HCT116 (cell line): ENCODE measurements at regions not wholly inside any gene's neighbourhood (a gene's known extent, or its start where the extent isn't known, plus 50 kb on each side); places are given as distances from the start of the nearest gene placed in this dataset.
A peak's percentile ranks its signal among the peaks of the same experiment; 100 is the strongest.

Experiments used
- ATAC-seq: fragments of 200-7000 bp; cut with Tn5 transposase; 2 replicates; pipeline ENCODE4 v1.9.1; 2020; ENCODE audit warnings: mild to moderate bottlenecking, moderate library complexity
- BruUV-seq: library from RNA; stranded (reverse); fragments of 400-500 nt; replicated peaks from 2 replicates; lab custom pipeline; 2021; lab: Mats Ljungman, UMichigan
- CTCF ChIA-PET: fragments of 300-600 bp; sonication (Branson Sonifier 250); formaldehyde crosslinking; loops from one replicate; lab custom pipeline; 2021; ENCODE audit warnings: antibody characterized with exemption; lab: Charles Lee
- POLR2A ChIA-PET: fragments of 300-600, 350-600 bp; sonication (Branson Sonifier 250); formaldehyde crosslinking; loops from one replicate; lab custom pipeline; 2021; ENCODE audit warnings: antibody characterized with exemption; lab: Charles Lee
- RAD21 ChIA-PET, 2 experiments: fragments of 300-600 bp; sonication (Branson Sonifier 250); formaldehyde crosslinking; loops; one replicate each; lab custom pipeline; 2023; ENCODE audit warnings: low total read pairs in 2 of 2; ENCODE audit not compliant: uncharacterized antibody in 2 of 2, unreplicated experiment in 2 of 2, low non-redundant PET in 1 of 2; lab: Charles Lee
- DNase-seq: peaks from one replicate; pipeline ENCODE4 v3.0.0-alpha.2; 2010; ENCODE audit warnings: low read depth, low spot score
- H2AFZ ChIP-seq: fragments of 200-600 bp; shearing (Covaris generic), sonication (generic); 2 replicates; pipeline ENCODE4 v1.6.1; 2017; ENCODE audit warnings: low read depth, mixed run types, mixed read lengths, antibody characterized with exemption, low read length; ENCODE audit not compliant: poor library complexity, severe bottlenecking
- H3K27ac ChIP-seq: 2 replicates; pipeline ENCODE4 v1.5.1; 2012; ENCODE audit warnings: low read depth, low read length
- H3K27me3 ChIP-seq: fragments of 200-600 bp; sonication (generic); 2 replicates; pipeline ENCODE4 v1.6.1; 2016; ENCODE audit warnings: mixed run types, low read length, mixed read lengths; ENCODE audit not compliant: insufficient read depth
- H3K36me3 ChIP-seq, 2 experiments: fragments of 200-500 bp in 1 of 2; fragments of 200-600 bp in 1 of 2; sonication (Bioruptor generic) in 1 of 2; sonication (generic) in 1 of 2; 2 replicates each; pipeline versions ENCODE4 v1.5.1 to v1.6.1; 2014 to 2016; ENCODE audit warnings: low read length in 2 of 2, inconsistent platforms in 1 of 2, mixed read lengths in 1 of 2, mixed run types in 1 of 2; ENCODE audit not compliant: insufficient read depth in 2 of 2, control insufficient read depth in 1 of 2
- H3K4me1 ChIP-seq, 2 experiments: fragments of 200-600 bp in 1 of 2; sonication (generic) in 1 of 2; 2 replicates each; pipeline versions ENCODE4 v1.5.1 to v1.6.1; 2012 to 2017; ENCODE audit warnings: low read length in 2 of 2, inconsistent platforms in 1 of 2, mild to moderate bottlenecking in 1 of 2, mixed read lengths in 1 of 2, mixed run types in 1 of 2, moderate library complexity in 1 of 2; ENCODE audit not compliant: insufficient read depth in 2 of 2, control insufficient read depth in 1 of 2
- H3K4me2 ChIP-seq: fragments of 200-600 bp; sonication (generic); 2 replicates; pipeline ENCODE4 v1.6.1; 2017; ENCODE audit warnings: mixed run types, low read length, mixed read lengths
- H3K4me3 ChIP-seq, 2 experiments: fragments of 200-600 bp in 1 of 2; sonication (generic) in 1 of 2; replicated peaks in 1 of 2; 2 replicates each; pipeline ENCODE4 v1.5.1; 2011 to 2016; ENCODE audit warnings: low read length in 2 of 2, control low read depth in 1 of 2, low read depth in 1 of 2, mild to moderate bottlenecking in 1 of 2, mixed read lengths in 1 of 2, mixed run types in 1 of 2
- H3K79me2 ChIP-seq: fragments of 200-600 bp; sonication (generic); 2 replicates; pipeline ENCODE4 v1.6.1; 2017; ENCODE audit warnings: mild to moderate bottlenecking, mixed run types, low read length, moderate library complexity, mixed read lengths; ENCODE audit not compliant: insufficient read depth
- H3K9ac ChIP-seq: fragments of 200-600 bp; sonication (generic); 2 replicates; pipeline ENCODE4 v1.6.1; 2016; ENCODE audit warnings: low read length, mixed read lengths
- H3K9me2 ChIP-seq: fragments of 200-600 bp; sonication (generic), shearing (Covaris generic); 2 replicates; pipeline ENCODE4 v1.6.1; 2017; ENCODE audit warnings: mixed run types, mild to moderate bottlenecking, moderate library complexity; ENCODE audit not compliant: insufficient read depth
- H3K9me3 ChIP-seq, 2 experiments: fragments of 200-500 bp in 1 of 2; fragments of 200-600 bp in 1 of 2; sonication (Bioruptor generic) in 1 of 2; sonication (generic) in 1 of 2; 2 replicates each; pipeline ENCODE4 v1.6.1; 2014 to 2017; ENCODE audit warnings: low read length in 2 of 2, mixed read lengths in 2 of 2, inconsistent platforms in 1 of 2, low read depth in 1 of 2, mild to moderate bottlenecking in 1 of 2, mixed run types in 1 of 2, moderate library complexity in 1 of 2; ENCODE audit not compliant: control insufficient read depth in 1 of 2, insufficient read depth in 1 of 2
- H4K20me1 ChIP-seq: fragments of 200-600 bp; sonication (generic), shearing (Covaris generic); 2 replicates; pipeline ENCODE4 v1.6.1; 2017; ENCODE audit warnings: mixed run types, mild to moderate bottlenecking, moderate library complexity; ENCODE audit not compliant: insufficient read depth
- EGR1 ChIP-seq: IDR thresholded peaks from 2 replicates; pipeline ENCODE4 v1.6.1; 2012; ENCODE audit warnings: low read depth
- ELF1 ChIP-seq: IDR thresholded peaks from 2 replicates; pipeline ENCODE4 v1.6.1; 2012; ENCODE audit warnings: low read depth, borderline replicate concordance
- EZH2 ChIP-seq: fragments of 200-600 bp; sonication (generic); IDR thresholded peaks from 2 replicates; pipeline ENCODE4 v1.6.1; 2017; ENCODE audit warnings: antibody characterized with exemption, mixed run types
- JUND ChIP-seq: IDR thresholded peaks from 2 replicates; pipeline ENCODE4 v1.6.1; 2012
- POLR2A ChIP-seq: IDR thresholded peaks from 2 replicates; pipeline ENCODE4 v1.7.0; 2011; ENCODE audit warnings: borderline replicate concordance; ENCODE audit not compliant: insufficient read depth, insufficient read length; ENCODE audit errors: extremely low read depth
- POLR2AphosphoS5 ChIP-seq: IDR thresholded peaks from 2 replicates; pipeline ENCODE4 v1.6.1; 2011; ENCODE audit warnings: mild to moderate bottlenecking, low read depth, low read length, moderate library complexity
- RAD21 ChIP-seq: IDR thresholded peaks from 2 replicates; pipeline ENCODE4 v1.6.1; 2012; ENCODE audit warnings: low read depth, mild to moderate bottlenecking
- SRF ChIP-seq: IDR thresholded peaks from 2 replicates; pipeline ENCODE4 v1.6.1; 2012; ENCODE audit warnings: low read depth
- YY1 ChIP-seq: IDR thresholded peaks from 2 replicates; pipeline ENCODE4 v1.6.1; 2011; ENCODE audit warnings: low read length, low read depth, moderate library complexity, mild to moderate bottlenecking; ENCODE audit not compliant: insufficient replicate concordance; ENCODE audit errors: extremely low read depth
- ZFX ChIP-seq: fragments of 450-650 bp; IDR thresholded peaks from 2 replicates; pipeline ENCODE4 v1.6.1; 2017
- intact Hi-C: fragments of 100-400 bp; cut with micrococcal nuclease; formaldehyde crosslinking; loops from 2 replicates; pipeline ENCODE4 v1.10.0; 2022
- TF ChIP-seq, protein P1 (sequence below), 3 experiments: fragments of 200-600 bp in 1 of 3; sonication (generic) in 1 of 3; IDR thresholded peaks in 2 of 3; conservative IDR thresholded peaks in 1 of 3; 2 replicates each; pipeline ENCODE4 v1.5.1; 2012 to 2017; ENCODE audit warnings: low read depth in 2 of 3, low read length in 2 of 3, antibody characterized with exemption in 1 of 3, borderline replicate concordance in 1 of 3, control low read depth in 1 of 3, mild to moderate bottlenecking in 1 of 3, mixed read lengths in 1 of 3, mixed run types in 1 of 3, moderate library complexity in 1 of 3; ENCODE audit not compliant: insufficient read depth in 1 of 3
- TF ChIP-seq, protein P2 (sequence below): IDR thresholded peaks from 2 replicates; pipeline ENCODE4 v1.6.1; 2012

DNA sequence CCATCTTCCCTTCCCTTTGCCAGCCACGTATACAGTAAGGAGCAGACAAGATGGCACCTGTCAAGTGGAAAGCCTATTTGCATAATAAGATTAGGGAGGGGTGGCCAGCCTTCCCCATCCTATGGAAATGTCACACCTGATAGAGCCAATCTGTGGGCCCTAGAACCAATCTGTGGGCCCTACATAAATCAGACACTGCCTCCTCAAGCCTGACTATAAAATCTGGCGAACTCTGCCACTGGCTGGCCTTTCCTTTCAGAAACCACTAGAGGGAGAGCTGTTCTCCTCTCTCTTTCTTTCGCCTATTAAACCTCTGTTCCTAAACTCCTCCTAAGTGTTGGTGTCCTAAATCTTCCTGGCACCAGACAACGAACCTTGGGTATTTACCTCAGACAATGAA is 231.5 kb upstream of the KLHL1 start:
- TF ChIP-seq ELF1 = no peak
- TF ChIP-seq SRF = no peak
- TF ChIP-seq RAD21 = 0 out of 2 replicates have a peak, but pooled peaks have one; percentile 27
- TF ChIP-seq EGR1 = no peak
- no peak for TF ChIP-seq ZFX
- no peak for TF ChIP-seq JUND
- TF ChIP-seq, protein P1, sequence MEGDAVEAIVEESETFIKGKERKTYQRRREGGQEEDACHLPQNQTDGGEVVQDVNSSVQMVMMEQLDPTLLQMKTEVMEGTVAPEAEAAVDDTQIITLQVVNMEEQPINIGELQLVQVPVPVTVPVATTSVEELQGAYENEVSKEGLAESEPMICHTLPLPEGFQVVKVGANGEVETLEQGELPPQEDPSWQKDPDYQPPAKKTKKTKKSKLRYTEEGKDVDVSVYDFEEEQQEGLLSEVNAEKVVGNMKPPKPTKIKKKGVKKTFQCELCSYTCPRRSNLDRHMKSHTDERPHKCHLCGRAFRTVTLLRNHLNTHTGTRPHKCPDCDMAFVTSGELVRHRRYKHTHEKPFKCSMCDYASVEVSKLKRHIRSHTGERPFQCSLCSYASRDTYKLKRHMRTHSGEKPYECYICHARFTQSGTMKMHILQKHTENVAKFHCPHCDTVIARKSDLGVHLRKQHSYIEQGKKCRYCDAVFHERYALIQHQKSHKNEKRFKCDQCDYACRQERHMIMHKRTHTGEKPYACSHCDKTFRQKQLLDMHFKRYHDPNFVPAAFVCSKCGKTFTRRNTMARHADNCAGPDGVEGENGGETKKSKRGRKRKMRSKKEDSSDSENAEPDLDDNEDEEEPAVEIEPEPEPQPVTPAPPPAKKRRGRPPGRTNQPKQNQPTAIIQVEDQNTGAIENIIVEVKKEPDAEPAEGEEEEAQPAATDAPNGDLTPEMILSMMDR (IDR thresholded peaks at IDR 0.05 in 2 of 3, conservative IDR thresholded peaks at IDR 0.05 in 1 of 3; ENCODE audit: borderline replicate concordance in 1 of 3, insufficient read depth in 1 of 3, low read depth in 2 of 3, low read length in 2 of 3) = peak in 2 of 3 experiments; percentile 43 to 46; a peak in 4 of 6 replicates
- no peak for TF ChIP-seq YY1
- TF ChIP-seq, protein P2, sequence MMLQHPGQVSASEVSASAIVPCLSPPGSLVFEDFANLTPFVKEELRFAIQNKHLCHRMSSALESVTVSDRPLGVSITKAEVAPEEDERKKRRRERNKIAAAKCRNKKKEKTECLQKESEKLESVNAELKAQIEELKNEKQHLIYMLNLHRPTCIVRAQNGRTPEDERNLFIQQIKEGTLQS = no peak
- no peak for TF ChIP-seq POLR2A
- TF ChIP-seq EZH2 = no peak
- TF ChIP-seq POLR2AphosphoS5 = no peak
- Histone ChIP-seq H3K27me3 (no peaks in the 10 kb centered on the region), H3K4me3 (no peak overlapping the region), H3K79me2 (no peaks in the 10 kb centered on the region), H2AFZ (no peak overlapping the region), H3K27ac (no peak overlapping the region), H3K4me2 (no peak overlapping the region), H3K9ac (no peak overlapping the region), H4K20me1 (no peaks in the 10 kb centered on the region), H3K4me1 (no peaks in the 10 kb centered on the region), H3K9me3 (no peaks in the 10 kb centered on the region), H3K9me2 (no peaks in the 10 kb centered on the region), H3K36me3 (no peaks in the 10 kb centered on the region)
- ATAC-seq (peak; percentile 68), DNase-seq (peak; percentile 6)
- intact Hi-C loops = no loop called here
- RAD21 ChIA-PET = no interaction called here
- POLR2A ChIA-PET = no interaction called here
- CTCF ChIA-PET = interaction anchor here (1.4 kb wide), 1 partner anchor 9 kb away, joined by 3 read pairs; no protein-coding TSS in a partner anchor
- no TSS peak for BruUV-seq
